AG08395 (cell line): ENCODE measurements at regions not wholly inside any gene's neighbourhood (a gene's known extent, or its start where the extent isn't known, plus 50 kb on each side); places are given as distances from the start of the nearest gene placed in this dataset.
"Not testable (repeated sequence)": the region's sequence is repeated elsewhere in the genome, so short reads cannot be mapped to it uniquely, and the experiment has no call there.

ENCODE experiments used
- DNase-seq: peaks from one replicate; pipeline ENCODE4 v3.0.0; 2012; ENCODE audit warnings: mixed read lengths, low spot score

DNA sequence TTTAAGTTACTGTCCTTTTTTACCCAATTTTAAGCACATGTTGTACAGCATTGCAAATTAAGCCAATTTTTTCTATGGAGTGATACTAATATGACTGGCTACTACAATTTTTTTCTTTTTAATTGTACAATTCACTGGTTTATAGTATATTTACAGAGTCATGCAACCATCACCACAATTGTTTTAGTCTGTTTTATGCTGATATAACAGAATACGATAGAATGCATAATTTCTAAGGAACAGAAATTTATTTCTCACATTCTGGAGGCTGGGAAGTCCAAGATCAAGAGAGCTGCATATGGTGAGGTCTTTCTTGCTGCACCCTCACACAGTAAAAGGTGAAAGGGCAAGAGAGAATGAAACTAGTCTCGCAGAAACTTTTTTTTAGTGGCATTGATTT lies 125.3 kb downstream of the GLUD2 start:
- DNase-seq, result no peak

DNA sequence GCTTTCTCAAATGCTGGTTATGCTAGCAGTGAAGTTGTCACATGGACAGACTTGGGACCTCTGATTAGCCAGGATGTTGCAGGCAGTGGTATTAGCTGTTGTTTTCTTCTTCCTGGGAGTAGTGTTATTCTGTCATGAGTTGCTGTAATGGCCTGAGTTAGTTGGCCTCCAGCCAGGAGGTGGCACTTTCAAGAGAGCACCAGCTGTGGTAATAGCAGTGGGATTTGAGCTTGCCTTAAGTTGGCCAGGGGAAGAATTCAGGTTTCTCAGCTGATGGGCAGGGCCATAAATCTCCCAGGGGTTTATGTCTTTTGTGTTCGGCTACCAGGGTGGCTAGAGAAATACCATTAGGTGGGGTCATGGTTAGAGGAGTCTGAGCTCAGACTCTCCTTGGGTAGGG lies 132.6 kb downstream of the GLUD2 start:
- no peak for DNase-seq

DNA sequence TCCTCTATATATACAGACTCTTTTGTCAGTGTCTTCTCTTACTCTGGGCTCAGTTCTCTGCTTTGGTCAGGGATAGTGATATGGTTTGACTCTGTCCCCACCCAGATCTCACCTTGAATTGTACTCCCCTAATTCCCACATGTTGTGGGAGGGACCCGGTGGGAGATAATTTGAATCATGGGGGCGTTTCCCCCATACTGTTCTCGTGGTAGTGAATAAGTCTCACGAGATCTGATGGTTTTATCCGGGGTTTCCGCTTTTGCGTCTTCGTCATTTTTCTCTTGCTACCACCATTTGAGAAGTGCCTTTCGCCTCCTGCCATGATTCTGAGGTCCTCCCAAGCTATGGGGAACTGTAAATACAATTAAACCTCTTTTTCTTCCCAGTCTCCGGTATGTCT lies 144.4 kb downstream of the GLUD2 start:
- no peak for DNase-seq

DNA sequence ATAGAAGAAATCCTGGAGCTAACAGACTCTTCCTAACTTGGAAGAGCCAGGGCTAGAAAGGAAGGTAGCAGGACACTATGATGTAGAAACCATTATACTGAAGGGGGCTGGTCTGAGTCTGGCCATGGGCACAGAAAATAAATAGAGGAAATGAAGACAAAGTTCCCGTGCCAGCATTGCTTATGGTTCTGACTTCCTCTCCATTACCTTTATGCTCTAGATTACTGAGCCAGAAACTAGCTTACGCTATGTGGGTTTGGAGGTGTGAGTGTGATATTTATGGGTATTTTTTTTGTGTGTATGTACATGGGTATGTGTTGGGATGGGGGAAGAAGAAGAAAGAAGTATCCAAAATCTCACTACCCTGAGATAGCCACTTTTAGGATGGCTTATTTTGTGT lies 148.3 kb downstream of the GLUD2 start:
- no peak for DNase-seq

DNA sequence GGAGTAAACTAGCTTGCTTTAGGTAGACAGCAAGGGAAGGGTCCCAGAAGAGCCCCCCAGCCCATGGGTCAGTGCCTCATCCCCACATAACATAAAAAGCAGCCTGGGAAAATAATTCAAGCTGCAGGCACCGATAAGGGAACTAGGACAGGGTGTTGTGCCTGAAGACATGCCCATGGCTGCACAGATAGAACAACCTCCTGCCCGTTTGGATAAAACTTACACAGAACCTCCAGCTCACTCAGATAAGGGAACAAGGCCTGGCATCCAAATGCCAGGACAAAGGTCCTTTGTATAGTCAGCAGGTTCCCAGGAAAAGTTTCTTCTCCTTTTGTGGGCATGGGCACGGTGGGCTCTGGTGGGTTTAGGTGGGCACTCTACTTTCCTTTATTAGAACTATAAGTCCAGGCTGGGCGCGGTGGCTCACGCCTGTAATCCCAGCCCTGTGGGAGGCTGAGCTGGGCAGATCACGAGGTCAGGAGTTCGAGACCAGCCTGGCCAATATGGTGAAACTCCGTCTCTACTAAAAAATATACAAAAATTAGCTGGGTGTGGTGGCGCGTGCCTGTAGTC lies 149.5 kb downstream of the GLUD2 start:
- DNase-seq, result not testable (repeated sequence)

DNA sequence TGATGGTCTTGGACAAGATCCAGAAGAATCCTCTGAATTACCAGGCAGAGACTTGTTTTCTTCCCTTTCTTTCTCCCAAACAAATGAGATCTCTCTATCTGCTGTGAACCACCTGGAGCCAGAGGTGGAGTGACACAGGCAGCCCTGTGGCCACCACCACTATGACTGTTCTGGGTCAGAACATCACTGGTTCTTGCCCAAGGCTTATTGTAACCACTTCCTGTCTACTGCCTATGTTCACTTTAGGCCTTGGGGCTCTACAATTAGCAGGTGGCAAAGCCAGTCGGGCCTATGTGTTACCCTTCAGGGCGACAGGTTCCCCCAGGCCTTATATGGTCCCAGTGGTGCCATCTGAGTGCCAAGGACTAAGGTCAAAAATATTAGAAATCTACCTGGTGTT lies 161.2 kb downstream of the GLUD2 start:
- no peak for DNase-seq

DNA sequence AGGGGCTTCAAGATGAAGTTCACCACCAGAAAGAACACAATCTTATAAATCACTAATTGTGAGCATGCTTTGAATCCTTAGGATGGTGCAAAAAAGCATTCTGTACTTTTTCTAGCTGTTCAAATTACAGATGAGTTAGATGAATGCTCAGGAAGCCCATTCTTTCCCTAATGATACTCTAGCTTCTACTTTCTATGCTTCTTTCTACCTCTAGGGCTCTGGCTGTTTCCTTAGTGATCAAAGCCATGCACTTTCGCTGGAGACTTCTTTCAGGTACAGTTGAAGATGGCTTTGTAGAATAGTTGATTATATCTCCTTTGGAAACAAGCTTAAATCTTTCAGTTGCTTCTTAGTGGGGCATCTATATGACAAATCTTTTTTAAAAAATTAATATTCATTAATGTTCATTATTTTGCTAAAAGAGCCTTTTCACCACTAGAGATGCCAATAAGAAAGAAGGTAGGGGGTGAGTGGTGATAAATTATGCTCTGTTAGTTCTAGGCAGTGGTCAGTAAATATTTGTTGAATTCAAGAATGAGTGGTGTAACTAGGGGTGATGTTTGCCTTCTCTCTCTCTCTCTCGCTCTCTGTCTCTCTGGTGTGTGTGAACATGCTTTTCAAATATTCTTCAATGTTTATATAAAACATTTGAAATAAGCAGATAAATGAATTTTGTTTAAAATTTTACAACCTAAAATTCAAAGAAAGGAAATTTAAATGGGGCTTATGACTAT lies 169.4 kb downstream of the GLUD2 start:
- no peak for DNase-seq

DNA sequence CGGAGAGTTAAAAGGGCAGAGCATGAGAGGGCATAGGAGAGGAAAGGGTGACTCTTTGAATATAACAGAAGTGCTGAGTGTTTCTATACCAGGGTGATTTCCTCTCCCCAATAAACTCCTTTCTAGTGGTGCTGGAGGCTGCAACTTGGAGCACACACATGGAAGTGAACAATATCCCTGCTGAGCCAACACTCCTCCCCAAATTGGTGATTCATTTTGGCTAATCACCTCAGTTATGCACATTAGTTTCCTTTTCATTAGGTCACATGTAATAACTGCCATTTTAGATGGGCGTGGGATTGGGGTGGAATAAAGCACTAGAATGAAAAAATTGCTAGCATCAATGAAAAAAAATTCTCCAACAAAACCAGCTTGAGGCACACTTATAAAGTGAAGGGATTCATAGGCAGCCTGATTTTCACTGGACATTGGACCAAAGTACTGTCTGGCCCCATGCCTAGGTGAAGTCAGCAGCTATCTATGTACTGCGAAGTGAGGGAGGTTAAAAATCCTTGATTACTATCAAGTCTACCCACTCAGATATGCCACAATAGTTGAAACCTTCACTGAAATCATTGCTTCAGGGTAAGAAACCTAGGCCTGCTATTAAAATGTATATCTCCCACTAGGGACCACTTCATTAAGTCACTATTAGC lies 174.0 kb downstream of the GLUD2 start:
- no peak for DNase-seq

DNA sequence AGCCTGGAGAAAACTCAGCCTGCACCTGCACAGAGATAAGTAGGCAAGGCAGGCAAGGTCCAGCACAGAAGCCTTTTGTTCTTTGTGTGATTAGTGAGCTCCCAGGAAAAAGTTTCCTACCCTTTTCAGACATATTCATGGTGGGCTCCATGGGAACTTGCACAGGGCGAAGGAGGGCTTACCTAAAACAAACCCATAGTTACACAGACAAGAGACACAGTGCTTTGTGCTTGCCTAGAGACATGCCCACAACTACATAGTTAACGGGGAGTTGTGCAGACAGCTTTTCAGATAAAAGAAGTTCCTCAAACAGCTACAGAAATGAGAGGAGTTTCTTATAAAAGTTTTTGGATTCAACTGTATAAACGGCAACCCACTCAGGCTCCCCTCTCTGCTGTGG lies 180.5 kb downstream of the GLUD2 start:
- DNase-seq, result no peak

DNA sequence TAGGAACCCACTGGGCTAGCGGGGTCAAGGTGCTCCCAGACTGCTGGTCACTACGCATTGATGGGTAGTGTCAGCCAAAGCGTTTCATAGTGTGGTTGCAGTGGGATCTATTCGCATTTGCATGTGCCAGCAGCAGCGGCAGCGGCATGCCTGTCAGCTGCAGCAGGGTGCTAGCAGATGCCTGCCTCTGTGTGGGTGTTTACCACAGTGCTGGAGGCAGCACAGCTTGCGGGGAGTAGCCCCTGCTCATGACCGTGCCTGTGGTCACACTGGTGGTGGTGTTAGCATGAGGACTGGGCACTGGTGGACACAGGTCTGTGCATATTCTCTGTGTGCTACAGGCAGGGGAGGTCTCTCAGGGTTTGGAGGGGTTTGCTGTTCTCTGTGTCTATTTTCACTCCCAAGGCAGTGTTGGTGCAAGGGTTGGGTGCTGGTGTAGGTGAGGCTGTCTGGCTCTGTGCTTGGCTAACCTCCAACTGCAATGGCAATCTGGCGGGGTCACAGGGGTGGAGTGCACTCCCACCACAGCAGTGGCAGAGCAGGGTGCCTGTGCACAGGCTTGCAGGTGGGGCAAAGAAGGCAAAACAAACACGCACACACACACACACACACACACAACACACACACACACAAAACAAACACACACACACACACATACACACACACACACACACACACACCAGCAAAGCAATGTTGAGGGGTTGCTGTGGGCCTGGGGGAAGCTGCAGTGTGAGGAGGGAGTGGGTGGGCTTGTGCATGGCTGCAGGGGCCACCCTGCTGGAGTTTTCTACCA lies 184.4 kb downstream of the GLUD2 start:
- DNase-seq, result no peak

DNA sequence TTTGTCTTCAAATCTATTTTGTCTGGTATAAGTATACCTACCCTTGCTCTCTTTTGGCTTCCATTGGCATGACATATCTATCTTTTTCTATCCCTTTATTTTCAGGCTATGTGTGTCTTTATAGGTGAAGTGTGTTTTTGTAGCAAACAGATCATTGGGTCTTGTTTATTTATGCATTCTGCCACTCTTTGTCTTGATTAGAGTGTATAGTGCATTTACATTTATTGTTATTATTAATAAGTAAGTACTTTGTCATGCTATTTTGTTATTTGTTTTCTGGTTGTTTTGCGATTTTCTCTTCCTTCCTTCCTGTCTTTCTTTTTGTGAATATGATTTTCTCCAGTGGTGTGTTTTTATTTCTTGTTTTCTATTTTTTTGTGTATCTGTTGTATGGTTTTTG lies 188.6 kb downstream of the GLUD2 start:
- no peak for DNase-seq

DNA sequence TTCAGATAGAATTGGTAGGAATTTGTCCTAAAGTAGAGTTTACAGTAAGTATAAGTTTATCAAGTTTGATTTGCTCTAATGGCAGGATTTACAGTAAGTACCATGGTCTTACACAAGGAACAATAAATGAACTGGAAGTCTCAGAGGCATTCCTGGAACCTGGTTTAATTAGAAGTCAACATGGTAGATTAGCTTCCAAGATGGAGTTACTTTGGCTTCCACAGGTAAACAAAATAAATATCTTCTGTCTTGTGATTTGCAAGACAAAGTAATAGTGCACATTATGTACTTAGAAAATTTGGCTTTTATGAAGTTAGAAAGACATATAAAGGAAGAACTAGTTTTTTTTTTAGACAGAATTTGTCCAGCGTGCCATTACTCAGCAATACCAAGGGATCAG lies 190.7 kb downstream of the GLUD2 start:
- no peak for DNase-seq

DNA sequence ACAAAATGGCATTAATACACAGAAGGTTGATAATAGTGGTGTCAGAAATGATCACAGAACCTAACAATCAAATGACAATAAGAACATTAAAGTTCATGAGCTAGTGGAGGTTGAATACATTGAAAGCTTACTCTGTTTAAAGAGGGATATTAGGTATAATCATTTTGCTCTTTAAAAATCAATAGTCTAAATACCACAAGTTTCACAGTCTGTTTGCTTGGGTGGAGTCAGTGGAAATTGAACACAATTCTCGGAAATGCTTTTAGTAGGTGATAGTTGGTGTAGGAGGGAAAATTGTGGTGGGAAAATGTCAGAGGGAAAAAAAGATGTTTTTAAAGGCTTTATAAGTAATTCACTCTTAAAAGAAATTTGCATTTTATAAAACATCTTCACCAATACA lies 197.1 kb downstream of the GLUD2 start:
- DNase-seq, result no peak

DNA sequence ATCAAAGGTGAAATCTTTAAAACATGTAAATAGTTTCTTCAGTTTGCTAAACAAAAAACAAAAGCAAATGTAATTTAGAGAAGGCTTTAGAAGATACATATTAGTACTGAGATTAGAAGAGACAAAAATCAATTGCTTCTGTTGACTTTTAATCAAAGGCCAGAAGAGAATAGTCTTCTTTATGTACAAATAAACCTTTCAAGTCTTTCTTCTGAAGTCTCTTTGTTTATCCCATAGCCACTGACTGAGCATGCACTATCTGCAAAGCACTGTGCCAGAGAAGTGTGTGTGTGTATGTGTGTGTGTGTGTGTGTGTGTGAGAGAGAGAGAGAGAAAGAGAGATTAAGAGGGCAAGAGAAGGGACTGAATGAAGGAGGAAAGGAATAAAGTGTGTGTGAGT lies 198.4 kb downstream of the GLUD2 start:
- DNase-seq, result no peak

DNA sequence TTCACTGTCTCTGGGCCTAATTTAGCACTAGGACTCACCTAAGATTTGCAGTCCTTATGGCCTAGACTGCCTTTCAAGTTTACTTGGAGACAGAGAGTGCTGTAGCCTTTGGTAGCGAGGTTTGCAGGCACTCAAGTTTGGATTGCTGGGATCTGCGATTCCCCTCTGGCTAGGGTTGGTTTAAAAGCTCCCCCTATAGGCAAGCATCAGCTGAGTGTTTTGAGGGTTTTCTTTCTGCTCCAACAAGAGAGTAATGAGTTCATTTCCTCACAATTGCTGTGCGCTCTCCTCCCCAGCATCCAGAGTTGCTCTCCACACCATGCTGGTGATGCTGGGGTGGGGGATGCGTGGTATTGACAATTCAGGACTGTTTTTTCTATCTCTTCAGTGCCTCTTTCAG lies 206.9 kb downstream of the GLUD2 start:
- no peak for DNase-seq

DNA sequence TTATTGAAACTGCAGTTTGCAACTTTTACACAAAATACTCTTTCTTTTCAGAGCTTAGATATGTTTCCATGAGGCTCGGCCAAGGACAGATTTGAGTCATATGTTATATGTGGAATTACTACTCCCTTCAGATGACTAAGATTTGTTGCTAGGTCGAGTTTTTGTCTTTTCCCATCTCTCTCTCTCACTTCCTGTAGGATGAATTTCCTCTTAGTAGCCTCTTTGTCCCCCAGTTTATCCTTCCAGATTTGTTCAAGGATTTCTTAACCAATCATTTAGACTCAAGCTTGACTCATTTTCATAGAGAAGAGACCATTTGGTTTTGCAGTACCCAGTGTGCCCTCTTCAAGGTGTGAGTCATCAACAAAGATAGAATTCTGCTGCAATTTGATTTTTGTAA lies 209.2 kb downstream of the GLUD2 start:
- peak; percentile 3 for DNase-seq

DNA sequence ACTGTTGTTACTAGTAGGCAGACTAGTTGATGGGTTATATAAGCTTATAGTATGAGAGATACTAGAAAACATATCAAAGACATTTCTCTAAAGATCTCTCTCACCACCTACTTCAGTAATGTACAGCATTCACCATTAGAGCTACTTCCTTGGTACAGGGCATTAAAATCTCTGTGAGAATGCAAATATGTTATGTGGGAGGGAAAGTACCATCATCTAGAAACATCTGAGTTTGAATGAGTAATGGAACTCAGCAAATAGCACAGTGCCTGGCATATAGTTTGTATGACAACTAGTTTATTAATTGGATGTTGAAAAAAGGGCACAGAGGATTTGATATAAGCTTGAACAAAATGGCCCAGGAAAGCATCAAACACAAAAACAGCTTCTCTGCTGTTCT lies 211.1 kb downstream of the GLUD2 start:
- DNase-seq, result no peak

DNA sequence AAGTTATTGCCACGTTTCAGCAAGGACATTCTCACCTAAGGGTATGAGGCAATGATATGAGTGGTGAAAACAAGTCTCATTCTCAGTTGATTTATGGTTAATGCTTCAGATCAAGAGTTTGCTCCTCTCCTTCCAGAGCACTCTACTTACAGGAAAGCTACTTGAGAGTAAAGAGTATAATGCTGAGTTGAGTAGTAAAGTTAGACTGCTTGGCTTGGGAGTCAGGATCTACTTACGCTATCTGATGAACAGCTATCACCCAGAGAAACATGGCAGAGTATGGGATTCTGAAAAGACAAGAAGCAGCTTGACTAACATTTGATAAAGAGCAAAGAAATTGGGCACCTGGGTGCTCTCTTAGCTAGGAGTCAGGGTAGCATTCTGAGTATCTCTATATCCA lies 211.8 kb downstream of the GLUD2 start:
- no peak for DNase-seq

DNA sequence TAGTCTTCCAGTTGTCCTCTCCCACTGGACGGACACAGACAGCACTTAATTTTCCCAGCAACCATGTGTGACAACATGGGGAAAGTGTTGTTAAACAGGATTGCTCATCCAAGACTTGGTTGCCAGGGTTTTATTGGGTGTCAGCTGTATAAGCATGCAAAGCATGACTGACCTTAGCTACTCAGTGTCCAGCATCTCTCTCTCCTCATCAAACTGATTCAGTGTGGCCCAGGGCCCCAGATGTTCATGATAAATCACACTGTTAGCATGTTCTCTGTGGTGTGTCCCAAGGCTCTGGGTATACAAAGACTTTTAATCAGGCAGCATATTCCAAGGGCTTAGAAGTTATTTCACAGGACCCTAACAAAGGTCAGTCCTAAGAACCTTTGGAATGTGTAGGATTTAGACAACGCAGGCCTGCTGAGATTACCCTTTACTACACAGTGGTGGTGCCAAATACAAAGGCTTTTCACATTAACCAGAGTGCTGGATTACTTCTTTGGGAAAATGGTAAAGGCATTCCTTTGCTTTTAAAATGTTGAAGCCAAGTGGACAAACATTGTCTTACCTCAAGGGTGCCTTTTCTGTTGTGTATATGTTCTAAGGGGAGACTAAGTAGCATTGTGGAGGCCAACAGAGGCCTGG lies 213.3 kb downstream of the GLUD2 start:
- DNase-seq, result no peak

DNA sequence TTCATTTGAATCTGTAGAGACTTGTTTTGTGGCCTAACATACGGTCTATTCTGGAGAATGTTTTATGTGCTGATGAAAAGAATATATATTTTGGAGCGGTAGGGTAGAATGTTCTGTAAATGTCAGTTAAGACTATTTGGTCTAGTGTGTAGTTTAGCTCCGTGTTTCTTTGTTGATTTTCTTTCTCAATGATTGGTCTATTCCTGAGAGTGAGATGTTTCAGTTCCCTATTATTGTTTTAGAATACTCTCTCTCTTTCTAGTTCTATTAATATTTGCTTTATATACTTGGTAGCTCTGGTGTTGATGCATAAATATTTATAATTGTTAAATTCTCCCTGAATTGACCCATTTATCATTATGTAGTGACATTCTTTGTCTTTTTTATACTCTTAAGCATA lies 236.5 kb downstream of the GLUD2 start:
- DNase-seq, result no peak

DNA sequence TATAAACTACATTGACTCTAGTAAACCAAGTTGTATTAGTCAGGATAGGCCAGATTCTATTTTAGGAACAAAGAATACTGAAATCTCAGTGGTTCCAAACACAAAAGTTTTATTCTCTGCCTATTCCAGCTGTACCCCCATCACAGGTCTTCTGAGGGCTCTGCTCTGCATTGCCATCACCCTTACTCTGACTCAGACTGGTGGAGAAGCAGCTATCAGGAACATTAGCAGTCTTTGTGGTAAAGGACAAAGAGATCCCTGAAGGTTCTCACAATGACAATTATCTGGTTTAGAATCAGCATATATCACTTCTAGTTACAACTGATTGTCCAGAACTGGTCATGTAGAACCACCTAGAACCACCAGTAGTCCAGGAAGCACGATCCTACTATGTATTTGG lies 251.1 kb downstream of the GLUD2 start:
- no peak for DNase-seq

DNA sequence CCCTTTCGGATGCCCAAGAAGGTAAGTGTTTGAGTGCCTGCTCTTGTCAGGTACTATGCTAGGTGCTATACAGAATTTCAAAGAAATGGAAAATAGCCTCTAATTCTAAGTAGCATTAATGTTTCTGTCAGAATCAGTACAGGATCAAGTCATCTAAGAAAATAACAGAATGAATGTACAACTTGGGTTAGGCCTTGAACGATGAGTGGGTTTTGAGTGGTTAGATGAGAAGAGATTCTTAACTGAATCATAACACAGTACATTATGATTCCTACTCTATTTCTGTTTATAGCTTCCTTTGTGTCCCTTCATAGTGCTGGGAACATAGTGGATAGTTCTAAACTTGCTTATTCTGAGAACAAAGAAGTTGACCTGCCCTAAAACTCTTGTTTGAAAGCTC lies 253.9 kb downstream of the GLUD2 start:
- DNase-seq, result no peak
